GM23338 (cell line): ENCODE measurements at regions not wholly inside any gene's neighbourhood (a gene's known extent, or its start where the extent isn't known, plus 50 kb on each side); places are given as distances from the start of the nearest gene placed in this dataset.

ENCODE experiments used
- ATAC-seq: fragments of 200-7000 bp; cut with Tn5 transposase; 3 replicates; pipeline ENCODE4 v1.9.1; 2020
- DNase-seq: peaks from one replicate; pipeline ENCODE4 v3.0.0-alpha.2; 2015; ENCODE audit warnings: low spot score
- H2AFZ ChIP-seq: fragments of 200-600 bp; sonication (generic); 2 replicates; pipeline ENCODE4 v1.8.0; 2016; ENCODE audit warnings: antibody characterized with exemption, mild to moderate bottlenecking, moderate library complexity
- H3F3A ChIP-seq: fragments of 200-600 bp; sonication (generic); replicated peaks from 2 replicates; pipeline ENCODE4 v1.8.0; 2017; ENCODE audit warnings: antibody characterized with exemption, mixed run types, low read depth
- H3K27ac ChIP-seq: fragments of 200-600 bp; sonication (generic); 2 replicates; pipeline ENCODE4 v1.6.1; 2016; ENCODE audit warnings: low read depth
- H3K27me3 ChIP-seq: fragments of 200-600 bp; sonication (generic); 2 replicates; pipeline ENCODE4 v1.8.0; 2016; ENCODE audit warnings: mild to moderate bottlenecking, mixed run types, moderate library complexity; ENCODE audit not compliant: insufficient read depth
- H3K36me3 ChIP-seq: fragments of 200-600 bp; sonication (generic); 2 replicates; pipeline ENCODE4 v1.8.0; 2016; ENCODE audit warnings: mild to moderate bottlenecking; ENCODE audit not compliant: insufficient read depth
- H3K4me1 ChIP-seq: fragments of 200-600 bp; sonication (generic); 2 replicates; pipeline ENCODE4 v1.8.0; 2016; ENCODE audit warnings: mild to moderate bottlenecking, moderate library complexity; ENCODE audit not compliant: insufficient read depth
- H3K4me2 ChIP-seq: fragments of 200-600 bp; sonication (generic); 2 replicates; pipeline ENCODE4 v1.7.1; 2017; ENCODE audit warnings: mixed run types
- H3K4me3 ChIP-seq: fragments of 200-600 bp; sonication (generic); 2 replicates; pipeline ENCODE4 v1.6.1; 2016; ENCODE audit warnings: mixed run types
- H3K79me2 ChIP-seq: fragments of 200-600 bp; sonication (generic); replicated peaks from 2 replicates; pipeline ENCODE4 v1.8.0; 2017; ENCODE audit warnings: mild to moderate bottlenecking; ENCODE audit not compliant: insufficient read depth
- H3K9me2 ChIP-seq: fragments of 200-600 bp; sonication (generic); 2 replicates; pipeline ENCODE4 v1.8.0; 2017; ENCODE audit not compliant: insufficient read depth
- H4K20me1 ChIP-seq: fragments of 200-600 bp; sonication (generic); replicated peaks from 2 replicates; pipeline ENCODE4 v1.8.0; 2017; ENCODE audit warnings: mild to moderate bottlenecking; ENCODE audit not compliant: insufficient read depth
- H3K27ac Mint-ChIP-seq: 2 replicates; pipeline ENCODE4 v1.8.0; 2020; ENCODE audit warnings: inconsistent platforms, mild to moderate bottlenecking, moderate library complexity, mixed read lengths
- H3K27me3 Mint-ChIP-seq: 3 replicates; pipeline ENCODE4 v1.8.0; 2022; ENCODE audit warnings: low read depth, mild to moderate bottlenecking, moderate library complexity, mixed read lengths, inconsistent platforms; ENCODE audit not compliant: insufficient read depth, poor library complexity
- H3K36me3 Mint-ChIP-seq: 3 replicates; pipeline ENCODE4 v1.8.0; 2021; ENCODE audit warnings: low read depth, mild to moderate bottlenecking, inconsistent platforms, moderate library complexity, mixed read lengths
- H3K4me1 Mint-ChIP-seq: 3 replicates; pipeline ENCODE4 v1.8.0; 2020; ENCODE audit warnings: mild to moderate bottlenecking, inconsistent platforms, mixed read lengths
- H3K4me3 Mint-ChIP-seq: 3 replicates; pipeline ENCODE4 v1.8.0; 2021; ENCODE audit warnings: moderate library complexity, mild to moderate bottlenecking, inconsistent platforms, mixed read lengths
- H3K9me3 Mint-ChIP-seq: 3 replicates; pipeline ENCODE4 v1.8.0; 2020; ENCODE audit warnings: moderate library complexity, mild to moderate bottlenecking, inconsistent platforms, mixed read lengths
- CREB1 ChIP-seq: fragments of 250-450 bp; sonication (Bioruptor Pico); IDR thresholded peaks from 2 replicates; pipeline ENCODE4 v1.5.0; 2020; ENCODE audit warnings: low read depth, mild to moderate bottlenecking, moderate library complexity
- CTCF ChIP-seq, 2 experiments: fragments of 200-600 bp in 1 of 2; sonication (generic) in 1 of 2; conservative IDR thresholded peaks; 2 replicates each; pipeline versions ENCODE4 v1.5.1 to v1.6.1; 2016 to 2017; ENCODE audit warnings: antibody characterized with exemption in 2 of 2, low read depth in 2 of 2, mild to moderate bottlenecking in 2 of 2, moderate library complexity in 1 of 2
- ETS1 ChIP-seq: IDR thresholded peaks from 2 replicates; pipeline ENCODE4 v1.6.1; 2016; ENCODE audit warnings: antibody characterized with exemption
- EZH2 ChIP-seq: fragments of 200-600 bp; sonication (generic); IDR thresholded peaks from one replicate; pipeline ENCODE4 v1.8.0; 2017; ENCODE audit warnings: antibody characterized with exemption, mild to moderate bottlenecking, low read depth; ENCODE audit not compliant: unreplicated experiment
- EZH2phosphoT487 ChIP-seq: fragments of 200-600 bp; sonication (generic); IDR thresholded peaks from one replicate; pipeline ENCODE4 v1.8.1; 2018; ENCODE audit warnings: antibody characterized with exemption; ENCODE audit not compliant: unreplicated experiment
- JUNB ChIP-seq: IDR thresholded peaks from one replicate; pipeline ENCODE4 v1.6.1; 2016; ENCODE audit warnings: antibody characterized with exemption; ENCODE audit not compliant: unreplicated experiment
- NANOG ChIP-seq: IDR thresholded peaks from 2 replicates; pipeline ENCODE4 v1.6.1; 2016; ENCODE audit warnings: antibody characterized with exemption, borderline replicate concordance
- POLR2AphosphoS5 ChIP-seq: IDR thresholded peaks from 2 replicates; pipeline ENCODE4 v1.6.1; 2016; ENCODE audit warnings: antibody characterized with exemption, low read depth
- REST ChIP-seq: IDR thresholded peaks from one replicate; pipeline ENCODE4 v1.6.1; 2018; ENCODE audit warnings: antibody characterized with exemption; ENCODE audit not compliant: unreplicated experiment
- STAT1 ChIP-seq: IDR thresholded peaks from one replicate; pipeline ENCODE4 v1.6.1; 2016; ENCODE audit warnings: antibody characterized with exemption; ENCODE audit not compliant: unreplicated experiment
- ZNF114 ChIP-seq: fragments of 250-450 bp; sonication (Bioruptor Pico); IDR thresholded peaks from 2 replicates; pipeline ENCODE4 v1.5.0; 2020; ENCODE audit warnings: mild to moderate bottlenecking, moderate library complexity
- ZNF331 ChIP-seq: fragments of 250-450 bp; sonication (Bioruptor Pico); IDR thresholded peaks from 2 replicates; pipeline ENCODE4 v1.5.0; 2020; ENCODE audit warnings: low read depth, mild to moderate bottlenecking, moderate library complexity
- ZNF462 ChIP-seq: fragments of 250-450 bp; sonication (Bioruptor Pico); IDR thresholded peaks from 2 replicates; pipeline ENCODE4 v1.5.0; 2020; ENCODE audit warnings: mild to moderate bottlenecking, moderate library complexity

- H3K4me2 ChIP-seq = 0 out of 2 replicates have a peak overlapping the region, but pooled peaks have one; percentile 7
- no peaks in the 10 kb centered on the region for H3K79me2 ChIP-seq
- no peaks in the 10 kb centered on the region for H3K36me3 Mint-ChIP-seq
- ATAC-seq = no peak
- H3K9me2 ChIP-seq = no peaks in the 10 kb centered on the region
- no peak overlapping the region for H3K27ac Mint-ChIP-seq
- no peaks in the 10 kb centered on the region for H3K9me3 Mint-ChIP-seq
- H3K36me3 ChIP-seq = no peaks in the 10 kb centered on the region
- no peaks in the 10 kb centered on the region for H4K20me1 ChIP-seq
- peaks cover 14% of the 10 kb centered on the region for H3K4me1 ChIP-seq
- no peak overlapping the region for H3K4me3 ChIP-seq
- TF ChIP-seq POLR2AphosphoS5 (no peak), ZNF331 (CRISPR knock-in tag) (no peak), JUNB (no peak), REST (no peak), ZNF462 (CRISPR knock-in tag) (no peak), NANOG (no peak), EZH2 (no peak), STAT1 (no peak), CTCF (conservative IDR thresholded peaks at IDR 0.05; ENCODE audit: low read depth in 2 of 2) (no peak), ZNF114 (no peak), EZH2phosphoT487 (no peak), CREB1 (CRISPR knock-in tag) (no peak), ETS1 (no peak)
- H3F3A ChIP-seq = no peaks in the 10 kb centered on the region
- H3K4me3 Mint-ChIP-seq = no peak overlapping the region; the same call in 2 of the 3 replicates
- H2AFZ ChIP-seq = peak overlapping the region; percentile 52; the same call in 1 of the 2 replicates
- H3K27ac ChIP-seq = no peak overlapping the region
- H3K4me1 Mint-ChIP-seq = peaks cover 23% of the 10 kb centered on the region
- no peak for DNase-seq
- no peaks in the 10 kb centered on the region for H3K27me3 ChIP-seq
- H3K27me3 Mint-ChIP-seq = peaks cover 5% of the 10 kb centered on the region
Measured at GRCh38 chr1:36709869-36710481, 227.3 kb upstream of the CSF3R start.
